Endothelial cell of umbilical vein (primary cell): ENCODE measurements at regions not wholly inside any gene's neighbourhood (a gene's known extent, or its start where the extent isn't known, plus 50 kb on each side); places are given as distances from the start of the nearest gene placed in this dataset.

Experiments used
- BruUV-seq: library from RNA; stranded (reverse); fragments of 400-500 nt; replicated peaks from 2 replicates; lab custom pipeline; 2021; lab: Mats Ljungman, UMichigan
- CTCF ChIA-PET: fragments of 300-600, 350-600 bp; sonication (Branson Sonifier 250); formaldehyde crosslinking; loops from one replicate; lab custom pipeline; 2021; ENCODE audit warnings: antibody characterized with exemption, inconsistent platforms; lab: Charles Lee
- POLR2A ChIA-PET: fragments of 300-600, 350-600 bp; sonication (Branson Sonifier 250); formaldehyde crosslinking; loops from one replicate; lab custom pipeline; 2021; ENCODE audit warnings: antibody characterized with exemption, inconsistent platforms; lab: Charles Lee
- DNase-seq: peaks from one replicate; pipeline ENCODE4 v3.0.0-alpha.2; 2011; ENCODE audit warnings: low read depth, low spot score
- FAIRE-seq: peaks from 2 replicates; lab custom pipeline; 2011; peaks lifted over from hg19 to GRCh38; lab: Jason Lieb, UNC
- H2AFZ ChIP-seq: 2 replicates; pipeline ENCODE4 v1.6.0; 2012; ENCODE audit warnings: low read depth, low read length, control low read depth, inconsistent platforms
- H3K27ac ChIP-seq: 2 replicates; pipeline ENCODE4 v1.5.1; 2011; ENCODE audit warnings: low read depth, mild to moderate bottlenecking, control low read depth, low read length, moderate library complexity; ENCODE audit not compliant: insufficient read depth
- H3K27me3 ChIP-seq, 2 experiments: 2 replicates each; pipeline versions ENCODE4 v1.6.0 to v1.6.1; 2011; ENCODE audit warnings: low read length in 2 of 2, mixed read lengths in 1 of 2; ENCODE audit not compliant: control insufficient read depth in 2 of 2, insufficient read depth in 2 of 2
- H3K36me3 ChIP-seq, 2 experiments: 2 replicates in 1 of 2; 3 replicates in 1 of 2; pipeline ENCODE4 v1.5.1; 2011; ENCODE audit warnings: low read length in 2 of 2, mild to moderate bottlenecking in 1 of 2, moderate library complexity in 1 of 2; ENCODE audit not compliant: control insufficient read depth in 2 of 2, insufficient read depth in 2 of 2; ENCODE audit errors: extremely low read depth in 1 of 2
- H3K4me1 ChIP-seq: 3 replicates; pipeline ENCODE4 v1.5.1; 2011; ENCODE audit warnings: mild to moderate bottlenecking, low read length; ENCODE audit not compliant: control insufficient read depth, insufficient read depth; ENCODE audit errors: extremely low read depth
- H3K4me2 ChIP-seq: 2 replicates; pipeline ENCODE4 v1.6.1; 2011; ENCODE audit warnings: low read length, control low read depth, mixed read lengths; ENCODE audit not compliant: insufficient read depth
- H3K4me3 ChIP-seq, 3 experiments: fragments of 200-600 bp in 1 of 3; sonication (generic), shearing (Covaris generic) in 1 of 3; replicated peaks in 1 of 3; 2 replicates each; pipeline ENCODE4 v1.5.1; 2011 to 2016; ENCODE audit warnings: control low read depth in 3 of 3, low read length in 3 of 3, mild to moderate bottlenecking in 2 of 3, inconsistent platforms in 1 of 3, low read depth in 1 of 3, moderate library complexity in 1 of 3; ENCODE audit not compliant: insufficient read depth in 1 of 3
- H3K79me2 ChIP-seq: 2 replicates; pipeline ENCODE4 v1.6.0; 2012; ENCODE audit warnings: low read length, inconsistent platforms; ENCODE audit not compliant: control insufficient read depth, insufficient read depth
- H3K9ac ChIP-seq: replicated peaks from 2 replicates; pipeline ENCODE3; 2011; ENCODE audit warnings: low read length, control low read depth; ENCODE audit not compliant: insufficient read depth; ENCODE audit errors: extremely low read depth
- H3K9me1 ChIP-seq: replicated peaks from 3 replicates; pipeline ENCODE4 v1.6.0; 2011; ENCODE audit warnings: mild to moderate bottlenecking, low read length; ENCODE audit not compliant: control insufficient read depth, insufficient read depth; ENCODE audit errors: extremely low read depth
- H3K9me3 ChIP-seq: replicated peaks from 2 replicates; pipeline ENCODE4 v1.5.1; 2012; ENCODE audit warnings: low read length, inconsistent platforms; ENCODE audit not compliant: control insufficient read depth, insufficient read depth
- H4K20me1 ChIP-seq: replicated peaks from 2 replicates; pipeline ENCODE3; 2011; ENCODE audit warnings: mild to moderate bottlenecking, low read length; ENCODE audit not compliant: control insufficient read depth, insufficient read depth; ENCODE audit errors: extremely low read depth
- CTCF ChIP-seq, 2 donors: IDR thresholded peaks; 1 replicate in 1 of 2; 2 replicates in 1 of 2; pipeline ENCODE4 v1.5.1; 2011; ENCODE audit warnings: low read length in 2 of 2, mild to moderate bottlenecking in 2 of 2, moderate library complexity in 2 of 2, control low read depth in 1 of 2, inconsistent platforms in 1 of 2, low read depth in 1 of 2; ENCODE audit not compliant: insufficient read depth in 1 of 2; ENCODE audit errors: extremely low read depth in 1 of 2
- EZH2 ChIP-seq: IDR thresholded peaks from 2 replicates; pipeline ENCODE4 v1.6.1; 2012; ENCODE audit warnings: borderline replicate concordance, low read depth, mild to moderate bottlenecking, moderate library complexity, low read length, inconsistent platforms; ENCODE audit not compliant: severe bottlenecking
- FOS ChIP-seq: IDR thresholded peaks from 2 replicates; pipeline ENCODE4 v1.6.1; 2011; ENCODE audit warnings: mild to moderate bottlenecking, low read length, moderate library complexity, borderline replicate concordance; ENCODE audit not compliant: insufficient read depth
- GATA2 ChIP-seq: IDR thresholded peaks from 2 replicates; pipeline ENCODE4 v1.7.0; 2011; ENCODE audit warnings: low read depth, mild to moderate bottlenecking, moderate library complexity, mixed read lengths, low read length; ENCODE audit not compliant: insufficient read length, insufficient read depth
- JUN ChIP-seq: IDR thresholded peaks from 2 replicates; pipeline ENCODE4 v1.6.1; 2011; ENCODE audit warnings: borderline replicate concordance, low read depth; ENCODE audit not compliant: insufficient read length, insufficient read depth
- MAX ChIP-seq: IDR thresholded peaks from 2 replicates; pipeline ENCODE4 v1.6.1; 2011; ENCODE audit not compliant: insufficient read depth, insufficient read length
- MYC ChIP-seq: IDR thresholded peaks from one replicate; pipeline ENCODE4 v1.6.1; 2011; ENCODE audit warnings: mild to moderate bottlenecking, low read depth, low read length
- POLR2A ChIP-seq: IDR thresholded peaks from 2 replicates; pipeline ENCODE4 v1.6.1; 2012; ENCODE audit warnings: low read depth, mild to moderate bottlenecking, control low read depth, low read length
- POLR2AphosphoS5 ChIP-seq: IDR thresholded peaks from 2 replicates; pipeline ENCODE4 v1.6.1; 2012; ENCODE audit warnings: low read depth, mild to moderate bottlenecking, control low read depth, low read length, moderate library complexity; ENCODE audit not compliant: insufficient read depth
- dilution Hi-C: fragments of 300-500 bp; cut with MboI; formaldehyde crosslinking; loops from one replicate; pipeline ENCODE4 v1.15.0; 2019; ENCODE audit warnings: low sequenced_read_pairs; ENCODE audit not compliant: extremely low pct_ligation_motif_present
- intact Hi-C: fragments of 100-400 bp; cut with micrococcal nuclease; formaldehyde crosslinking; loops from one replicate; pipeline ENCODE4 v1.10.0; 2022

GRCh38 chr15:81074773-81075172, 59.3 kb upstream of the CFAP161 start:
- Histone ChIP-seq H3K4me3 (no peak overlapping the region), H3K9me3 (no peaks in the 10 kb centered on the region), H2AFZ (no peak overlapping the region), H4K20me1 (no peaks in the 10 kb centered on the region), H3K4me1 (peaks cover 13% of the 10 kb centered on the region), H3K9ac (no peak overlapping the region), H3K36me3 (no peaks in the 10 kb centered on the region), H3K4me2 (no peak overlapping the region), H3K27ac (no peak overlapping the region), H3K9me1 (no peaks in the 10 kb centered on the region), H3K79me2 (no peaks in the 10 kb centered on the region), H3K27me3 (no peaks in the 10 kb centered on the region)
- BruUV-seq = no TSS peak
- intact Hi-C loops (no loop called here), dilution Hi-C loops (no loop called here)
- TF ChIP-seq POLR2AphosphoS5 = no peak
- TF ChIP-seq MAX = no peak
- no peak for TF ChIP-seq FOS
- no peak for TF ChIP-seq JUN
- TF ChIP-seq CTCF (IDR thresholded peaks at IDR 0.05; ENCODE audit: extremely low read depth in 1 of 2, insufficient read depth in 1 of 2, low read depth in 1 of 2, low read length in 2 of 2) = no peak
- TF ChIP-seq MYC = no peak
- TF ChIP-seq GATA2 = no peak
- TF ChIP-seq POLR2A = no peak
- no peak for TF ChIP-seq EZH2
- ChIA-PET POLR2A (no interaction called here), CTCF (interaction anchor here (0.9 to 1.3 kb wide), 3 partner anchors 32 to 84 kb away, joined by 3 to 5 read pairs (median 3); no protein-coding TSS in a partner anchor)
- DNase-seq = no peak
- no peak for FAIRE-seq
